GM21390 (cell line): ENCODE measurements at regions not wholly inside any gene's neighbourhood (a gene's known extent, or its start where the extent isn't known, plus 50 kb on each side); places are given as distances from the start of the nearest gene placed in this dataset.

Experiments
- ATAC-seq: cut with Tn5 transposase; IDR thresholded peaks from one replicate; pipeline ENCODE4 v1.9.1; 2021; ENCODE audit not compliant: unreplicated experiment

DNA sequence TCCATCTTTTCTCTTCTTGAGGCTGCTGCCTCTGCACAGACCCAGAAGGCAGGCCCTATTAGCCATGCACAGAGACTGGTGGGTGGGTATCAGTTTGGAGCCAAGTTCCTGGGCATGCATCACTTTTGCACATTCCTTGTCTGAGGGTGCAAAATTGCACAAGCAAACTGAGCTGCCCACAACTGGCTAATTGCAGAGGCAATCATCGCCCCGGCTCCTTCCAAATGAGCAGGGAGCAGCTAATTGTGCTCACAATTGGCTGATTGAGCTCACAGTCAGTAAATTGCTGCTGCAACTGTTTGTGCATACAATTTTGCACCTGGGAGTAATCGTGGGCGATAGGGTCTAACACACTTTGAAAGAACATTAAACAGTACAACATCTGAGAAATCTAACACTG lies 511.4 kb downstream of the DHX35 start:
- ATAC-seq: no peak

DNA sequence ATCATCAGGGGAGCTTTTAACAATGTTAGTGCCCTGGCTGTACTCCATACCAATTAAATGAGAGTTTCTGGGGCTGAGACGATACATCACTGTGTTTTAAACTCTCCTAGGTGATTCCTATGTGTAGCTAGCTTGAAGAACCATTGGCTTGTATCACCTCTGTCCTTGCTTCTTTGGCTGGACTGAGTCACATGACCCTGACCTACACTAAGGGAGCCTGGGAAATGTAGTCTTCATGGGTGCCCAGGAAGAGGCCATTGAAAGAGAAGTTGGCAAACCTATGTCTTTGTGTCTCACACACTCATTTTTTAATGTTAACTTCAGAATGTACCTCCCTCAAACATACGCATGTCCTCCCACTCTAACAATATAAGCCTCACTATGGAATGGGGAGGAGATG lies 506.6 kb downstream of the DHX35 start:
- ATAC-seq: no peak

- no peak for ATAC-seq
Observed at GRCh38 chr20:39464238-39464637, 502.1 kb downstream of the DHX35 start.

GRCh38 chr20:39462416-39462945 lies 500.3 kb downstream of the DHX35 start:
- no peak for ATAC-seq

GRCh38 chr20:39458452-39458851 lies 496.3 kb downstream of the DHX35 start:
- ATAC-seq: no peak

DNA sequence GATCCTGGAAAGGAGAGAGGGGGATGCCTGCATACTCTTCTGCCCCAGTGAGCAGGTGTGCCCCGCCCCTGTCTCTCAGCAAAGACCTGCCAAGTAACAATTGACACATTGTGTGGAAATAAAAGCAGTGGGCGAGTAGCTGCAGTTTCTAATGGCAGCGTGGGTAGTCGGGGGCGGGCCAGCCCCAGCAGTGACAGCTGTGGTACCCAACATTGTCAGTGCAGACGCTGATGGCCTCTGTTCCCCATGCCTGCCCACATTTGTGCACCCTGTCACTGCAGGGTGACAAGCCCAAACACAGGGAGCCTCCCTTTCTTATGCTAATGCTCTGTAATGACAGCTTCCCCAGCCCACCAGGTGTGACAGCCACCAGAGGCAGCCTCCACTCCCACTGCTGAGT lies 491.7 kb downstream of the DHX35 start:
- no peak for ATAC-seq

- ATAC-seq: no peak
Observed at GRCh38 chr20:39452583-39453340, 490.6 kb downstream of the DHX35 start.

DNA sequence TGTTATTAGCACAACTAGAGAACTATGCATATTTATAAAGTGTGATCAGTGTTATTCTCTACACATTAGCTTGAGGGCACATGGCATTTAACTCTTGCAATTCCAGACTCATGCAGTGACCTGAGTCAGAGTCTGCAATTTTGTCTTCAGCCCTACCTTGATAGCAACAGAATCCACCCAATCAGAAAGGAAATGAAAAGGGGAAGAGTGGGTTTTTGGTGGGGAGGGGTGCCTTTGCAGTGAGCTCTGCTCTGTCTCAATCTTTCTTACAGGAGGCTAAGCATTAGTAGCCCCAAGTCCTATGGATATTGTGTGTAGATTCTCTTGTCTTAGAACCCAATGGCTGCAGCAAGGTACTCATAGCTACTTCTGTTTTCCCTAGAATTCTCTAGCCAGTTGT lies 489.2 kb downstream of the DHX35 start:
- no peak for ATAC-seq

DNA sequence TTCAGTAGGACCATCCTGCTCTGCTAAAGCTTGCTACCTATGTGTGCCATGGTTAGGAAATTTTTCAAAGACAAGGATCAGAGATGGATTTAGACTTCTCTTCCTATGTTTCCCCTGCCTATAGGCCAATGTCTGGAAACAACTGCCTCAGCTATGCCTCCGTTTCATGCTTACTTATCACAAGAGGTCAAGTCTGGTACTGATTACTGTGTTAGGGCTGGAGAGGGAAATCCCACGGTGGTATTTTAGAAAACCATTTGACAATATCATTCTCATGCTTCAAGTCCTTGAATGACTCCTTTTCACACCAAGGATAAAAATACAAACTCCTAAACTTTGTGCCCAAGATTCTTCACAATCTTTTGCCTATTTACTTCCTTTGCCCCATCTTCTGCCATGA lies 484.3 kb downstream of the DHX35 start:
- ATAC-seq: no peak

- ATAC-seq: no peak
Observed at GRCh38 chr20:39445095-39445494, 483.0 kb downstream of the DHX35 start.

GRCh38 chr20:39433466-39433865 lies 471.3 kb downstream of the DHX35 start:
- ATAC-seq: no peak

DNA sequence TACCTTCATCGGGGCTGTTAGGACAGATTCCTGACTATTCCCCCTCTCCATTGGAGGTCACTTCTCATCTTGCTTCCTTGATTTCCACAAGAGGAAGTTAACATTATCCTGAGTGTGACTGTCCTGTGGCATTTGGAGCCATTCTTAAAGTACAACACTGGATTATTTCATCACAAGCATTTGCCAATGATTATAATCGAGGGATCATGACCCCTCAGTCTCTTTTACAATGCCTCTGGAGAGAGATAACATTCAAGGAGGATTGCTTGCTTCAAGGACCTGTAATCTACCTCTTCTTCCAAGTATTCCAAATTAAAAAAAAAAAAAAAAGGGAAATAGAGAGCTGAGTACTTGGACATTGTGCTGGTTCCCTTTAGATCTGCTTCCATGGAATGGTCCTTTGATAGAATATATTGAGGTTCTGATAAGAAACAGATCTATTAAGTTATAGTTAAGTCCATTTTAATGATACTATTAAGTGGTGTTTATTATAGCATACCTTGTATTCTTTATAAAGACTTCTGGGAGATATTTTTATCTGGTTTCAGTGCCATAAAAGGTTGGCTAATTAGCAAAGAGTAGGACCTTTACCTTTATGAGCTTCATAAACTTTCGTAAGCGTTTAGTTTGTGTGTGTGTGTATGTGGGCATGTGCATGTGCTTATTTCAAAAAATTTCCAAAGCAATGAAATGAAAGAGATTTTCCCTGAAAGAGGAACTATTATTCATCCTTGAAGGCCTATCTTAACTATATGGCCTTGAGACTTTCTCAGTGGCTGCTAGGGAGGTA lies 469.1 kb downstream of the DHX35 start:
- ATAC-seq: no peak

GRCh38 chr20:39429726-39430125 lies 467.6 kb downstream of the DHX35 start:
- no peak for ATAC-seq

DNA sequence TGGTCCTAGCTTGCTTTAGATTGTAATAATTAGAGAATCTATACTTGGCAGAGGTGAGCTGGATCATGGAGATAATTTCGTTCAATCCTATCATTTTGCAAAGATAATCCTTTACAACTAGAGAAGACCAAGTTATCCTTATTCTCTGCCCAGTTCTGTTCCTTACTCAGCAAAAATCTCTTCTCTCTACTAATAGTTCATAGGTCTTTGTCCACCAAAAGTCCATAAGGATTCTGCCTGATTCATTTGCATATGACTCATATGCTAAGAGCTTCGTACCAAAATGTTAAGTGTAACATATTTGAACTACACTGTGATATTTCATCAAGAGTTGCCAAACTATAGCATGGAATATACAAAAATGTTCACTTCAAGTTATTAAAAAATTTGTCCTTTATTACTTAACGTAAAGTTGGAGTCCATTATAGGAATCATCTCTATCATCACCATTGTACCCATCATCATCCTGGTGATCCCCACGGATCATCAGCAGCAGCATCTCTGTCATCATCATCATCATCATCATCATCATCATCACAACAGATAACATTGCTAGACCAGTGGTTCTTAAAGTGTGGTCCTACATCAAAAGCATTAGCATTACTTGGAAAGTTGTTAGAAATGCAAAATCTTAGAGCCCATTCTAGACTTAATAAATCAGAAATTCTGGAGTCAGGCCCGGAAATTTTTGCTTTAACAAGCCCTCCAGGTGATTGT lies 463.0 kb downstream of the DHX35 start:
- ATAC-seq: no peak

- ATAC-seq: no peak
Observed at GRCh38 chr20:39421571-39422105, 459.5 kb downstream of the DHX35 start.

DNA sequence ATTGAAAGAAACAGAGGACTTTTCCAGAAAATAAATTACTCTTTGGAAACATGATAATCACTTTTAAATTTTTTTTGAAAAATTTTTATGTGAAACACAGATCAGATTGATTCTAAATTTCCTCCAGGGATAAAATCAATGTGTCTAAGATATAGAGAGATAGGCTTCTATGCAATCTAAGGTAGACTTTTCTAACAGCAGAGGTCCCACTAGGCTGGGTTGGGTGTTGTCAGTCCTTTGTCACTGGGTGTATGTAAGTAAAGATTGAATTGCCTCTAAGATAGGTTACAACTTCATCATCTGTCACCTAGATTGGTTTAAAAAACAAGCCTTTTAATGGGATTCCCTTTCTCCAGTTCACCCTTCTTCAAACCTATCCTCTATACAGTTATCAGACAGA lies 449.9 kb downstream of the DHX35 start:
- ATAC-seq: no peak

DNA sequence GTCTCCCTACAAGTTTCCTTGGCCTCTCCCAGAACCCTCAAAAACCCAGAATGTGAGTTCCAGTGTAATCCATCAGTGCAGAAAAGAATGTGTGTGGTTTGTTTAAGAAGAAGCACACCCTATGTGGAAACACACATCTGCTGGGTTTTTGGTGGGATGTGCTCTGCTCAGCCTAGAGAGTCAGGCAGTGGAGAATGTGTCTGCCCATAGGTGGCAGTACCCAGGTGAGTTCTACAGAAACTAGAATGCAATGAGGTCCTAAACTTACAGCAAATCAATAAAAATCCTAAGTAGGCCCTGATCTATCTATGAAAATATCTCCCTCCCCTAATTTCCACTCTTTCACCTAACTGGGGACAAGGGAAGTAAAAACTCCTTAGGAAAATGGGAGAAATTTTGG lies 437.3 kb downstream of the DHX35 start:
- ATAC-seq: no peak

DNA sequence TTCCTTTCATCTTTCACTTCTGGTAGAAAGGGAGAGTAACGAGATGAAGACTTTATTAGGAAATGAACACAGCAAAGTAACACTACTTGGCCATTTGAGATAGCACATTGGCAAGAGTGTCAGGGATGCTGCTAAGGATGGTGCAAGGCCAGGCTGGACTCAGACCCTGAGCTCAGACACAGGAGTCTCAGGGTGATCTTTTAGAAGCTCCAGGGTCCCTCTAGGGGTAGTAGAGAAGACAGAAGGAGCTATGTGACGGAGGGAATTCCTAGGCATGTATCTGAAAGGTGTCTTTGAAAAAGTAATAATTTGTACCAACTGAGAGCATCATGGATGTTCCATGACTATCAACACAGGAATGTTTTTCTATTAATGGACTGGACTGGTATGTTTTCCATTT lies 436.5 kb downstream of the DHX35 start:
- ATAC-seq: no peak

DNA sequence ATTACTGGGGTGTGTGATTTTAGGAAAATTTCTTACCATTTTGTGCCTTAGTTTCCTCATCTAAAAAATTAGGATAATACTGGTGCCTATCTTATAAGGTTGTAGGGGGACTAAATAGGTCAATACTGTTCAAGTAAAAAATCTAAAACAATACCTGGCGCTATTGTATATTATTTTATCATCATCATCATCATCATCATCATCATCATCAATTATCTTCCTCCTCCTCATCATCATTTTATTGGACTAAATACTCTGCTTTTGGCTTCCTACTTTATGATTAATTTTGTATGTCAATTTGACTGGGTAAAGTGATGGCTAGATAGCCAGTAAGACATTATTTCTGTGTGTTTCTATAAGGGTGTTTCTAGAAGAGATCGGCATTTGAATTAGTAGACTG lies 435.5 kb downstream of the DHX35 start:
- no peak for ATAC-seq

DNA sequence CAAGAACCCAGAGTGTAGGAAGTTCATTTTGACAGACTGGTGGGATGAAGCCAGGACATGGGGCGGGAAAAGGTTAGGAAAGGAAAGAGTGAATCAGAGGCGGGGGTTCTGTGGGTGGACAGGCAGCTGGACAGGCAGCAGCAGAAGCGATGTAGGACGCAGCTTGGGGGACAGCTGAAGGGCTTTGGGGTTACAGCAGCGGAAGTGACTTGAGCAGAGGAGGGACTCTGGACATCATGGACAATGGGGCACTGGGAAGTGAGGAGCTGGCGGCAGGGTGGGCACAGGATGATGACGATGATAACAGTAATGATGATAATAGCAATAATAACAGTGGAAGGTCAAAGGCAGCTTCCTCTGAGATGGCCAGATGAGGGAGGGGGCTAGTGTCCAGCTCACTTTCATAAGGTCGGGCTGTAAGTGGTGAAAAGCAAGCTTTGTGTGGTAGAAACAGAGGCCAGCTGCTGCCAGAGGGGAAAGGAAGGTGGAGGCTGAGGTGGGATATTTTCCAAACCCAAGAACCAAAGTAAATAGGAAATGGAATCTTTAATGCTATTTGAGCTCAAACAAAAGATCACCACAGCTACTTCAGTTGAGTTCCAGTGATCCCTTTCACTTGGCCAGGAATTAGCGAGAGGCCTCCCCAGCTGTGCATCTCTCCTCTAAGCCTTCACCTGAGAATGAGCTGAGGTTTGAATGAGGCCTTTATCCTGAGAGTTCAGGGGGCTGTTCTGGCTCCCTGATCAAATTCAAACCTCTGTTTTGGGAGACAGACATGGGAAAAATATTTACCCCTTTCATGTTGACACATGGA lies 433.5 kb downstream of the DHX35 start:
- no peak for ATAC-seq

DNA sequence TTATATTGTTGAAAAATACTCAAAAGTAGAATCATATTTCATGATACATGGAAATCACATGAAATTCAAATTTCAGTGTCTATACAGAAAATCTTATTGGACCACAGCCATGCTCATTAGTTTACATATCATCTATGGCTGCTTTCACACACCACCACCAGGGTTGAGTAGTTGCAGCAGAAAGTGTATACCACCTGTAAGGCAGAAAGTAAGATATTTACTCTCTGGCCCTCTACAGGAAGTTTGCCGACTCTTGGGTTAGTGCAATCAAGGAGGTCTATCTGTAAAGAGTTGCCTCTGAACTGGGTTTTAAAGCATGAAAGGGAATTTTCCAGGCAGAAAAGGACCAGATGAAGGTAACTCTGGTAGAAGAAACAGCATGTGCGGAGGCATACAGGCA lies 432.3 kb downstream of the DHX35 start:
- ATAC-seq: no peak
